ENCODE measurements at regions not wholly inside any gene's neighbourhood (a gene's known extent, or its start where the extent isn't known, plus 50 kb on each side); places are given as distances from the start of the nearest gene placed in this dataset.

- no peak overlapping the region for H3K4me2 ChIP-seq (ENCODE audit: low read length)
- H3K36me3 Mint-ChIP-seq (ENCODE audit: low read depth, unreplicated experiment): no peaks in the 10 kb centered on the region
- no peaks in the 10 kb centered on the region for H3K27me3 ChIP-seq (ENCODE audit: insufficient read depth, low read length)
- H3K4me1 Mint-ChIP-seq (ENCODE audit: low read depth, unreplicated experiment): no peaks in the 10 kb centered on the region
- no peaks in the 10 kb centered on the region for H3K9me3 Mint-ChIP-seq (ENCODE audit: unreplicated experiment)
- no peak overlapping the region for H3K27ac Mint-ChIP-seq (ENCODE audit: unreplicated experiment)
- no peaks in the 10 kb centered on the region for H3K4me1 ChIP-seq (ENCODE audit: insufficient read depth, low read length)
- no peak overlapping the region for H3K4me3 Mint-ChIP-seq (ENCODE audit: unreplicated experiment)
- H2AFZ ChIP-seq (ENCODE audit: low read depth, low read length): no peak overlapping the region
- H4K20me1 ChIP-seq (ENCODE audit: insufficient read depth, low read length): no peaks in the 10 kb centered on the region
- no peaks in the 10 kb centered on the region for H3K79me2 ChIP-seq (ENCODE audit: insufficient read depth, low read length)
- DNase-seq (ENCODE audit: low read depth) (no peak), FAIRE-seq (no peak)
- no peak overlapping the region for H3K27ac ChIP-seq (ENCODE audit: low read depth, low read length)
- TF ChIP-seq CTCF (IDR thresholded peaks at IDR 0.05; ENCODE audit: insufficient read depth, low read depth, low read length): no peak
- no peak for TF ChIP-seq EZH2 (IDR thresholded peaks at IDR 0.05; ENCODE audit: insufficient read depth, low read length)
- no peaks in the 10 kb centered on the region for H3K27me3 Mint-ChIP-seq (ENCODE audit: low read depth, unreplicated experiment)
- no peak overlapping the region for H3K9ac ChIP-seq (ENCODE audit: low read length)
- no peak overlapping the region for H3K4me3 ChIP-seq (ENCODE audit: insufficient read depth, low read depth, low read length)
- no peaks in the 10 kb centered on the region for H3K9me3 ChIP-seq (ENCODE audit: insufficient read depth, low read depth, low read length)
- H3K36me3 ChIP-seq (ENCODE audit: insufficient read depth, low read length): no peaks in the 10 kb centered on the region
Measured at GRCh38 chrX:28085653-28086052, 104.4 kb upstream of the DCAF8L1 start.

- H3K9me3 ChIP-seq (ENCODE audit: insufficient read depth, low read depth, low read length): no peaks in the 10 kb centered on the region
- Mint-ChIP-seq H3K4me1 (ENCODE audit: low read depth, unreplicated experiment) (no peaks in the 10 kb centered on the region), H3K27me3 (ENCODE audit: low read depth, unreplicated experiment) (no peaks in the 10 kb centered on the region), H3K4me3 (ENCODE audit: unreplicated experiment) (no peak overlapping the region), H3K9me3 (ENCODE audit: unreplicated experiment) (no peaks in the 10 kb centered on the region), H3K36me3 (ENCODE audit: low read depth, unreplicated experiment) (no peaks in the 10 kb centered on the region), H3K27ac (ENCODE audit: unreplicated experiment) (no peak overlapping the region)
- H3K4me2 ChIP-seq (ENCODE audit: low read length): no peak overlapping the region
- no peaks in the 10 kb centered on the region for H4K20me1 ChIP-seq (ENCODE audit: insufficient read depth, low read length)
- no peaks in the 10 kb centered on the region for H3K4me1 ChIP-seq (ENCODE audit: insufficient read depth, low read length)
- H2AFZ ChIP-seq (ENCODE audit: low read depth, low read length): no peak overlapping the region
- H3K4me3 ChIP-seq (ENCODE audit: insufficient read depth, low read depth, low read length): no peak overlapping the region
- H3K27me3 ChIP-seq (ENCODE audit: insufficient read depth, low read length): no peaks in the 10 kb centered on the region
- H3K27ac ChIP-seq (ENCODE audit: low read depth, low read length): no peak overlapping the region
- no peaks in the 10 kb centered on the region for H3K79me2 ChIP-seq (ENCODE audit: insufficient read depth, low read length)
- H3K9ac ChIP-seq (ENCODE audit: low read length): no peak overlapping the region
- H3K36me3 ChIP-seq (ENCODE audit: insufficient read depth, low read length): no peaks in the 10 kb centered on the region
- TF ChIP-seq CTCF (IDR thresholded peaks at IDR 0.05; ENCODE audit: insufficient read depth, low read depth, low read length): no peak
- TF ChIP-seq EZH2 (IDR thresholded peaks at IDR 0.05; ENCODE audit: insufficient read depth, low read length): no peak
- DNase-seq (ENCODE audit: low read depth): no peak
- peak; percentile 55 for FAIRE-seq
Measured at GRCh38 chrX:28058901-28059300, 77.7 kb upstream of the DCAF8L1 start.

GRCh38 chrX:28042826-28043564 is 61.7 kb upstream of the DCAF8L1 start:
- no peaks in the 10 kb centered on the region for H3K9me3 Mint-ChIP-seq (ENCODE audit: unreplicated experiment)

More at GRCh38 chrX:28042826-28043564, 61.7 kb upstream of the DCAF8L1 start:
- FAIRE-seq: no peak
- Histone ChIP-seq H3K79me2 (ENCODE audit: insufficient read depth, low read length) (no peaks in the 10 kb centered on the region), H3K9ac (ENCODE audit: low read length) (no peak overlapping the region), H3K36me3 (ENCODE audit: insufficient read depth, low read length) (no peaks in the 10 kb centered on the region), H3K4me2 (ENCODE audit: low read length) (no peak overlapping the region), H3K27me3 (ENCODE audit: insufficient read depth, low read length) (no peaks in the 10 kb centered on the region), H3K4me3 (ENCODE audit: insufficient read depth, low read depth, low read length) (no peak overlapping the region), H3K27ac (ENCODE audit: low read depth, low read length) (no peak overlapping the region), H2AFZ (ENCODE audit: low read depth, low read length) (no peak overlapping the region), H3K4me1 (ENCODE audit: insufficient read depth, low read length) (no peaks in the 10 kb centered on the region), H3K9me3 (ENCODE audit: insufficient read depth, low read depth, low read length) (no peaks in the 10 kb centered on the region), H4K20me1 (ENCODE audit: insufficient read depth, low read length) (no peaks in the 10 kb centered on the region)
- Mint-ChIP-seq H3K4me1 (ENCODE audit: low read depth, unreplicated experiment) (no peaks in the 10 kb centered on the region), H3K27ac (ENCODE audit: unreplicated experiment) (no peak overlapping the region), H3K36me3 (ENCODE audit: low read depth, unreplicated experiment) (no peaks in the 10 kb centered on the region), H3K4me3 (ENCODE audit: unreplicated experiment) (no peak overlapping the region), H3K27me3 (ENCODE audit: low read depth, unreplicated experiment) (no peaks in the 10 kb centered on the region)
- DNase-seq (ENCODE audit: low read depth): no peak
- TF ChIP-seq EZH2 (IDR thresholded peaks at IDR 0.05; ENCODE audit: insufficient read depth, low read length) (no peak), CTCF (IDR thresholded peaks at IDR 0.05; ENCODE audit: insufficient read depth, low read depth, low read length) (no peak)
